ENCODE measurements at regions not wholly inside any gene's neighbourhood (a gene's known extent, or its start where the extent isn't known, plus 50 kb on each side); places are given as distances from the start of the nearest gene placed in this dataset.

- no peaks in the 10 kb centered on the region for H3K27me3 ChIP-seq (ENCODE audit: control insufficient read depth in 1 of 2, insufficient read depth in 2 of 2, low read length in 2 of 2)
- H3K27ac Mint-ChIP-seq = no peak overlapping the region
- no peaks in the 10 kb centered on the region for H3K36me3 ChIP-seq (ENCODE audit: insufficient read depth, low read length)
- H3K4me1 ChIP-seq (ENCODE audit: insufficient read depth, low read length) = no peaks in the 10 kb centered on the region
- no peak overlapping the region for H3K27ac ChIP-seq (ENCODE audit: low read depth in 1 of 2, low read length in 2 of 2)
- no peak for DNase-seq
- ChIA-PET POLR2A (no interaction called here), CTCF (no interaction called here)
- H3K4me3 ChIP-seq (ENCODE audit: low read length) = no peak overlapping the region
- intact Hi-C loops (cut with DNase I, micrococcal nuclease) = no loop called here
- H3K9me3 ChIP-seq (ENCODE audit: control insufficient read depth in 1 of 2, insufficient read depth in 1 of 2, low read length in 2 of 2) = peaks cover 0 to 12% of the 10 kb centered on the region in 2 experiments
- no peaks in the 10 kb centered on the region for H3K4me1 Mint-ChIP-seq (ENCODE audit: low read depth)
- H3K9me3 Mint-ChIP-seq = peaks cover 8% of the 10 kb centered on the region
- TF ChIP-seq CTCF (IDR thresholded peaks at IDR 0.05) = no peak
- no peaks in the 10 kb centered on the region for H3K36me3 Mint-ChIP-seq (ENCODE audit: low read depth)
- H3K4me3 Mint-ChIP-seq = no peak overlapping the region
- no peak for ATAC-seq (ENCODE audit: poor library complexity)
- no peaks in the 10 kb centered on the region for H3K27me3 Mint-ChIP-seq
Observed at GRCh38 chr4:189291939-189292338, 648.7 kb upstream of the FRG1 start.

- POLR2A ChIA-PET = no interaction called here
- no peaks in the 10 kb centered on the region for H3K4me1 Mint-ChIP-seq (ENCODE audit: low read depth)
- no peak overlapping the region for H3K27ac Mint-ChIP-seq
- no peaks in the 10 kb centered on the region for H3K36me3 Mint-ChIP-seq (ENCODE audit: low read depth)
- DNase-seq (no peak), ATAC-seq (ENCODE audit: poor library complexity) (no peak)
- peaks cover 8% of the 10 kb centered on the region for H3K9me3 Mint-ChIP-seq
- no peak overlapping the region for H3K4me3 ChIP-seq (ENCODE audit: low read length)
- H3K36me3 ChIP-seq (ENCODE audit: insufficient read depth, low read length) = no peaks in the 10 kb centered on the region
- no peak overlapping the region for H3K4me3 Mint-ChIP-seq
- H3K27me3 ChIP-seq (ENCODE audit: control insufficient read depth in 1 of 2, insufficient read depth in 2 of 2, low read length in 2 of 2) = no peaks in the 10 kb centered on the region
- intact Hi-C loops (cut with DNase I, micrococcal nuclease) = no loop called here
- TF ChIP-seq CTCF (IDR thresholded peaks at IDR 0.05) = no peak
- no peaks in the 10 kb centered on the region for H3K27me3 Mint-ChIP-seq
- CTCF ChIA-PET = no interaction called here
- H3K9me3 ChIP-seq (ENCODE audit: control insufficient read depth in 1 of 2, insufficient read depth in 1 of 2, low read length in 2 of 2) = peaks cover 0 to 12% of the 10 kb centered on the region in 2 experiments
- no peaks in the 10 kb centered on the region for H3K4me1 ChIP-seq (ENCODE audit: insufficient read depth, low read length)
- no peak overlapping the region for H3K27ac ChIP-seq (ENCODE audit: low read depth in 1 of 2, low read length in 2 of 2)
Observed at GRCh38 chr4:189293459-189293858, 647.2 kb upstream of the FRG1 start.

GRCh38 chr4:189294574-189294973, 646.1 kb upstream of the FRG1 start:
- ChIA-PET CTCF (no interaction called here), POLR2A (no interaction called here)
- DNase-seq = no peak
- H3K9me3 Mint-ChIP-seq = peaks cover 8% of the 10 kb centered on the region
- peaks cover 0 to 5% of the 10 kb centered on the region in 2 experiments for H3K9me3 ChIP-seq (ENCODE audit: control insufficient read depth in 1 of 2, insufficient read depth in 1 of 2, low read length in 2 of 2)
- no peaks in the 10 kb centered on the region for H3K36me3 ChIP-seq (ENCODE audit: insufficient read depth, low read length)
- no peak for TF ChIP-seq CTCF (IDR thresholded peaks at IDR 0.05)
- no peak overlapping the region for H3K27ac ChIP-seq (ENCODE audit: low read depth in 1 of 2, low read length in 2 of 2)
- no peak for ATAC-seq (ENCODE audit: poor library complexity)
- H3K4me1 ChIP-seq (ENCODE audit: insufficient read depth, low read length) = no peaks in the 10 kb centered on the region
- intact Hi-C loops (cut with DNase I, micrococcal nuclease) = no loop called here
- no peaks in the 10 kb centered on the region for H3K4me1 Mint-ChIP-seq (ENCODE audit: low read depth)
- no peak overlapping the region for H3K4me3 Mint-ChIP-seq
- H3K27ac Mint-ChIP-seq = no peak overlapping the region
- H3K36me3 Mint-ChIP-seq (ENCODE audit: low read depth) = no peaks in the 10 kb centered on the region
- H3K27me3 Mint-ChIP-seq = no peaks in the 10 kb centered on the region
- H3K27me3 ChIP-seq (ENCODE audit: control insufficient read depth in 1 of 2, insufficient read depth in 2 of 2, low read length in 2 of 2) = no peaks in the 10 kb centered on the region
- H3K4me3 ChIP-seq (ENCODE audit: low read length) = no peak overlapping the region

All from CD4-positive, alpha-beta T cell (primary cell).